ENCODE measurements at regions not wholly inside any gene's neighbourhood (a gene's known extent, or its start where the extent isn't known, plus 50 kb on each side); places are given as distances from the start of the nearest gene placed in this dataset.
"Not testable (repeated sequence)": the region's sequence is repeated elsewhere in the genome, so short reads cannot be mapped to it uniquely, and the experiment has no call there.

- DNase-seq; in situ Hi-C loops (cut with MboI; ENCODE audit: low pct_unique_long_range_greater_than_20kb, low sequenced_read_pairs): not testable (repeated sequence)
Observed at GRCh38 chr1:223999761-224000160, 114.2 kb upstream of the FBXO28 start.

GRCh38 chr1:223998676-223999455 lies 115.0 kb upstream of the FBXO28 start:
- DNase-seq, result peak; percentile 43
- in situ Hi-C loops (cut with MboI; ENCODE audit: low pct_unique_long_range_greater_than_20kb, low sequenced_read_pairs), result not testable (repeated sequence)

GRCh38 chr1:223996376-223996775 lies 117.5 kb upstream of the FBXO28 start:
- in situ Hi-C loops (cut with MboI; ENCODE audit: low pct_unique_long_range_greater_than_20kb, low sequenced_read_pairs); DNase-seq: not testable (repeated sequence)

DNA sequence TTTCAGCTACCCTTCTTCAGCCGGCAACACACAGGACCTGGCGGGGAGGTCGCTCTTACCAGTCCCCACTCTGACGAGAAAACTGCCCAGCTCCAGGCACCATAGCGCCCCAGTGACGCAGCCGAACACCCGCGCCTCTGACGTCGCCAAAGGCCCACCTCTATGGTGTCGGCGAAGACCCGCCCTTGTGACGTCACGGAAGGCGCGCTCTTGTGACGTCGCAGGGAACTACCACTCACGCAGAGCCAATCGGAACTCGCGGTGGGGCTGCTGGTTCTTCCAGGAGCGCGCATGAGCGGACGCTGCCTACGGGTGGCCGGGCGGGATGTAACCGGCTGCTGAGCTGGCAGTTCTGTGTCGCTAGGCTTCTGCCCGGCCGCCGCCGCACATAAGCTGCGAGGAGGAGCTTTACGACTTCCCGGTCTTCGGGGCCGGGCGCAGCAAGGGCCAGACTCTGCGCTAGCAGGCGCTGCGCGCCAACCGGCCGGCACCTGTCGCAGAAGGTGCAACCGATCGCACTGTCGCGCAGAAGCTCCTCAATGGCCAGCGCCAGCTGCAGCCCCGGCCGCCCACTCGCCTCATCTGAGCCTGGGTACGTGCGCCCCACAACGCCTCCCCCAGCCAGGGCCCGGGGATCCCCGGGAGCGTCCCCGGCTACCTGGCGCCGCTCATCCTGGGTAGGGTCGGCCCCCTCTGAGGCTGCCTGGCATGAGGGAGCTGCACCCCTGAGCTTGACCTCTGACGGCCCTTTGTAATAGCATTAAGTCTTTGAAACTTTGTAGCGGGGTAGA lies 121.3 kb upstream of the FBXO28 start:
- DNase-seq, result peak; percentile 99
- in situ Hi-C loops (cut with MboI; ENCODE audit: low pct_unique_long_range_greater_than_20kb, low sequenced_read_pairs), result not testable (repeated sequence)

GRCh38 chr1:223991297-223991857 lies 122.5 kb upstream of the FBXO28 start:
- DNase-seq; in situ Hi-C loops (cut with MboI; ENCODE audit: low pct_unique_long_range_greater_than_20kb, low sequenced_read_pairs): not testable (repeated sequence)

DNA sequence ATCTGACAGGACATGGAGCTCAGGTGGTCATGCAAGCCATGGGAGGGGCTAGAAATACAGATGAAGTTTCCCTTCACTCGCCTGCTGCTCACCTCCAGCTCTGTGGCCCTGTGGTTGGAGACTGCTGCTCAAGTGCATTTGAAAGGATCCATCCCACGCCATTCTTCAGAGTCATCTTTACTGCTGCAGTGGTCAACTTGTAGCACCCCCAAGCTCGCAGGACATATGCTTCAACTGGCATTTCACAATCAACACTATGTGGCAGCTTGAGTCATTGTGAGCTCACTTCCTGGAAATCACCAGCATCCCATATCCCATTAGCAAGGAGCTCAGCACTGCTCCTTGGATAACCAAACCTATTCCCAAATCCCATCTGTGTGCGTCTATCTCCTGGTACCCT lies 116.2 kb upstream of the TP53BP2 start:
- DNase-seq; in situ Hi-C loops (cut with MboI; ENCODE audit: low pct_unique_long_range_greater_than_20kb, low sequenced_read_pairs): not testable (repeated sequence)

DNA sequence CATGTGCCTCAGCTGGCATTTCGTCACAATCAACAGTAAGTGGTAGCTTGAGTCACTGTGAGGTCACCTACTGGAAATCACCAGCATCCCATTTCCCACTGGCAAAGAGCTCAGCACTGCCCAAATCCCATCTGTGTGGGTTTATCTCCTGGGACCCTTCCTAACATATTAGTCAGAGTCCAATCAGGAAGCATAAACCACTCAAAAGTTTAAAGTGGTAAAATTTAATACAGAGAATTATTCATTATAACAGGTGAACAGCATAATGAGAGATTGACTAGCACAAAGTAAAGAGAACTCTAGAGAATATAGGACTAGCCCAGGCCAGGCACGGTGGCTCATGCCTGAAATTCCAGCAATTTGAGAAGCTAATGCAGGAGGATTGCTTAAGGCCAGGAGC lies 107.1 kb upstream of the TP53BP2 start:
- in situ Hi-C loops (cut with MboI; ENCODE audit: low pct_unique_long_range_greater_than_20kb, low sequenced_read_pairs); DNase-seq: not testable (repeated sequence)

DNA sequence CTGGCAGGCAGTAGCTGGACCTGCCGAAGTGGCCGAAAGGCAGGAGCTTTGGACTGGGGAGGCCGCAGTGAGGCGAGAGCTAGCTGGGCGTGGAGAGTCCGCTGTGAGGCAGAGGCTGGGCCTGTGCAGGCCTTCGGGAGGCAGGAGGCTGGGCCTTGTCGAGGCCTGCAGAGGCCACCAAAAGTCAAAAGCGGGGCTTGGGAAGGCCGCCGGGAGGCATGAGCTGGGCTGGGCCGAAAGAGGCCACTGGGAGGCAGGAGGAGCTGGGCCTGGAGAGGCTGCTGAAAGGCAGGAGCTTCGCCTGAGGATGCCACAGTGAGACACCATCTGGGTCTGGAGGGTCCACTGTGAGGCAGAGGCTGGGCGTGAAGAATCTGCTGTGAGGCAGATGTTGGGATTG lies 105.8 kb upstream of the TP53BP2 start:
- in situ Hi-C loops (cut with MboI; ENCODE audit: low pct_unique_long_range_greater_than_20kb, low sequenced_read_pairs); DNase-seq: not testable (repeated sequence)

DNA sequence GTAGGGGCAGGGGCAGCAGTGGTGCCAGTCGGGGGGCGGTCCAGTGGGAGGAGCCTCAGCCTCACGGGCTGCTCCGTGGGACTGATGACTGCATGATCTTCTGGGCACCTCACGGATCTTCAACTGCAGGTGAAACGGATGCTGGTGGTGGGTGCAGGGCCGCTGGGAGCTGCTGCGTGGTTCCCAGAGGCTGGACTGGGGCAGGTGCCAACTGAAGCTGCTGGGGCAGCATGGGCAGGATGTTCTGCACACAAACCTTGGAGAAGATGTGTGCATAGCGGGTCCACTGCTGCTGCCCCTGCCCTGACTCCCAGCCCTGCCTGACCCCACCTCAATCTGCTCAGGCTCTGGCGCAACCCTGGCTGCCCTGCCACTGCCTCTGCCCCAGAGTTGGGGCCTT lies 104.2 kb upstream of the TP53BP2 start:
- DNase-seq; in situ Hi-C loops (cut with MboI; ENCODE audit: low pct_unique_long_range_greater_than_20kb, low sequenced_read_pairs): not testable (repeated sequence)

DNA sequence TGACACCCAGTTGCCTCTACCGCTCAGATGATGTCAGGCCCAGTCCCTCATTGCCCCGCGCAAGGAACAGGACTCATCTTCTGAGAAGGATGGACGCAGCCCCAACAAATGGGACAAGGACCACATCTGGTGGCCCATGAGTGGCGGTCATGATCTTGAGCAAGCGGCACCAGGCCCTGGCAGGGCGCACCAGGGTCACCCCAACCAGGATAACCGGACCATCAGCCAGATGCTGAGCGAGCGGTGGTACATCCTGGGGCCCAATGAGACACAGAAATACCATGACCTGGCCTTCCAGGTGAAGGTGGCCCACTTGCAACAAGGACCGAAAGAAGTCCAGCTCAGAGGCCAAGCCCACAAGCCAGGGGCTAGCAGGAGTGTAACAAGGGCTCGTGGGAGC lies 102.3 kb upstream of the TP53BP2 start:
- DNase-seq; in situ Hi-C loops (cut with MboI; ENCODE audit: low pct_unique_long_range_greater_than_20kb, low sequenced_read_pairs): not testable (repeated sequence)

- in situ Hi-C loops (cut with MboI; ENCODE audit: low pct_unique_long_range_greater_than_20kb, low sequenced_read_pairs), result not testable (repeated sequence)
Observed at GRCh38 chr1:223936592-223936991, 90.8 kb upstream of the TP53BP2 start.

GRCh38 chr1:223931476-223931875 lies 85.7 kb upstream of the TP53BP2 start:
- DNase-seq; in situ Hi-C loops (cut with MboI; ENCODE audit: low pct_unique_long_range_greater_than_20kb, low sequenced_read_pairs): not testable (repeated sequence)

More at GRCh38 chr1:223936592-223936991, 90.8 kb upstream of the TP53BP2 start:
- not testable (repeated sequence) for DNase-seq

GRCh38 chr1:223920805-223921204 lies 75.1 kb upstream of the TP53BP2 start:
- DNase-seq; in situ Hi-C loops (cut with MboI; ENCODE audit: low pct_unique_long_range_greater_than_20kb, low sequenced_read_pairs): not testable (repeated sequence)

- in situ Hi-C loops (cut with MboI; ENCODE audit: low pct_unique_long_range_greater_than_20kb, low sequenced_read_pairs), result not testable (repeated sequence)
Observed at GRCh38 chr1:223915476-223915875, 69.7 kb upstream of the TP53BP2 start.

GRCh38 chr1:223913715-223914114 lies 68.0 kb upstream of the TP53BP2 start:
- DNase-seq; in situ Hi-C loops (cut with MboI; ENCODE audit: low pct_unique_long_range_greater_than_20kb, low sequenced_read_pairs): not testable (repeated sequence)

More at GRCh38 chr1:223915476-223915875, 69.7 kb upstream of the TP53BP2 start:
- not testable (repeated sequence) for DNase-seq

DNA sequence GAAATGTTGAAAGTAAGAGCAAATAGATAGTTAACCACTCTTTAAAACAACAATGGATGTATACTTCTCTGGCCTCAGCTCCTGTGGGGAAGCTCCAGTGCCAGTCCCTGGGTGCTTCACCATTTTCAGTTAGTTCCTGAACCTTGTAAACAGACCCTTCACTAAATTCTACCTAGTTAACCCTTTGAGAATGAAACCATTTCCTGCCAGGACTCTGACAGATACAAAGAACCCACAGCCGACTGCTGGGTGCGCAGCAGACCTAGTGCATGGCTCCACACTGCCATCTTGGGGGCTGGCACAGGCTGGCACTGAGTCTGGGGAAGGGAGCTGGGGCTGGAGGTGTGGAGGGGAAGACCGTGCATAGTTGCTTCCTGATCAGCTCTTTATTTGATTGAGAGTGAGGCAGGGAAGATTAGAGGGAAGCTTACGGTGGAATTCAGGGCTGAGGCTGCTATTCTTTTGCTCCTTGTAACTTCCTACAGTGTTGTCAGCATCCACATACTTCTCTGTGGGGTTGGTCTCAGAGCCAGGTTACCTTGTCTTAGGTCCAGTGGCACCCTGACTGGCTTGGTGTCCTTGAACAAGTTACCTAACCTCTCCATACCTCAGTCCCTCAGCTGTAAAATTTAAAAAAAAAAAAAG lies 62.3 kb upstream of the TP53BP2 start:
- in situ Hi-C loops (cut with MboI; ENCODE audit: low pct_unique_long_range_greater_than_20kb, low sequenced_read_pairs); DNase-seq: not testable (repeated sequence)

- in situ Hi-C loops (cut with MboI; ENCODE audit: low pct_unique_long_range_greater_than_20kb, low sequenced_read_pairs); DNase-seq: not testable (repeated sequence)
Observed at GRCh38 chr1:223903221-223903620, 57.5 kb upstream of the TP53BP2 start.

DNA sequence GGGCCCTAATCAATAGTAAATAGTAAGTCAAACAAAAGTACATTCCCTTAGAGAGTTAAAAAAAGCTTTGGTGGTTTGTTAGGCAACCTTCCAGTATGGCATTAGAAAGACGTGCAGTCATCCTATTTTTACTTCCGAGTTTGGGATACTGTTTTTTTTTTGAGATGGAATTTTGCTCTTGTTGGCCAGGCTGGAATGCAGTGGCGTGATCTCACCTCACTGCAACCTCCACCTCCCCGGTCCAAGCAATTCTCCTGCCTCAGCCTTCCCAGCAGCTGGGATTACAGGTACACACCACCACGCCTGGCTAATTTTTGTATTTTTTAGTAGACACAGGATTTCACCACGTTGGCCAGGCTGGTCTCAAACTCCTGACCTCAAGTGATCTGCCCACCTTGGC lies 54.0 kb upstream of the TP53BP2 start:
- in situ Hi-C loops (cut with MboI; ENCODE audit: low pct_unique_long_range_greater_than_20kb, low sequenced_read_pairs); DNase-seq: not testable (repeated sequence)

GRCh38 chr1:223897097-223897496 lies 51.4 kb upstream of the TP53BP2 start:
- in situ Hi-C loops (cut with MboI; ENCODE audit: low pct_unique_long_range_greater_than_20kb, low sequenced_read_pairs); DNase-seq: not testable (repeated sequence)

All from KBM-7 (cell line).